Cardiac fibroblast (primary cell): ENCODE measurements at regions not wholly inside any gene's neighbourhood (a gene's known extent, or its start where the extent isn't known, plus 50 kb on each side); places are given as distances from the start of the nearest gene placed in this dataset.

ENCODE experiments used
- DNase-seq, 2 donors: peaks; one replicate each; pipeline versions ENCODE4 v3.0.0 to v3.0.0-alpha.2; 2010; ENCODE audit warnings: low read depth in 2 of 2
- H3K4me3 ChIP-seq, 2 donors: replicated peaks in 1 of 2; 1 replicate in 1 of 2; 2 replicates in 1 of 2; pipeline ENCODE4 v1.5.1; 2011; ENCODE audit warnings: low read depth in 2 of 2, low read length in 2 of 2, mild to moderate bottlenecking in 2 of 2, moderate library complexity in 1 of 2
- TF ChIP-seq, protein P1 (sequence below): IDR thresholded peaks from one replicate; pipeline ENCODE4 v1.5.1; 2011; ENCODE audit warnings: low read depth, mild to moderate bottlenecking, low read length, inconsistent platforms

DNA sequence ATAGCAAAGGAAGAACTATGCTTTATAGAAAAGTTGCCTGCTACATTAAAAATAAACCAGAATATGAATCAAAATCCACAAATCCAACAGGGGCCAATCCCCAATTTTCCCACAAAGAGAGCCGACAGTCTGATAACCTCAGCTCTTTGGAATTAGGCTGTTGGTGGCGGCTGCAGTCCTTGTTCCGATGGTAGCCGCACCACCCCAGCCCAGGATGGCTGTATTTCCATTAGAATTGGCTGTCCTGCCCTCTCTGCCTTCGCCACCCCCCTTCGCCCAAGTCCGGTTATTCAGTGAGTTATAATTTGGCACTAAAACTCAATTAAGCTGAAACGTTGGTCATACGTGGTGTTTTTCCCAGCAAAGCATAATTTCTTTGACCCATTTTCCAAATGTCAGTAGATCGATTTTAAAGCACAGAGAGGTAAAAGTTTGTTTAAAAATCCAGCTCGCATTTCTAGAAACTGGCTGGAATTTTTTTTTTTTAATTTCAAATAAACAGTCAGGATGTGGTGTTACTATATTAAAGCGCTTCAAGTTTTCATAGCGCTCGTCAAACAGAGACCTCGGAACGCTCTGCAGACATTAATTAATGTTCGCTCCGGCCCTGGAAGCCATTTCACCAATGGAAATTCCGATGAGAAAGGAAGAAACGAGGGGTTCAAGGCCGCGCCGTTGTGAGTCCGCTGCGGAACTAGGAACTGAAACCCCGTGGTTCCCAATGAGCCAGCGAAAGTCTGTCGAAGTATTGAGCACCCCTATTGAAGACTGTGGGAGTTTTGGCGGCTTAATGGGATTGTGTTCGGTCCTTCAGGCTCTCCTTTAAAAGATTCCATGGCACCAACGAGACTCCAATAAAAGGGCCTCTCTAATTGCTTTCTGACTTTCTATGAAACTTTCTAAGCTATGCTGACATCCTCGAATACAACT is 104.8 kb upstream of the DIO3 start:
- no peak for DNase-seq
- no peak overlapping the region for H3K4me3 ChIP-seq
- TF ChIP-seq, protein P1, sequence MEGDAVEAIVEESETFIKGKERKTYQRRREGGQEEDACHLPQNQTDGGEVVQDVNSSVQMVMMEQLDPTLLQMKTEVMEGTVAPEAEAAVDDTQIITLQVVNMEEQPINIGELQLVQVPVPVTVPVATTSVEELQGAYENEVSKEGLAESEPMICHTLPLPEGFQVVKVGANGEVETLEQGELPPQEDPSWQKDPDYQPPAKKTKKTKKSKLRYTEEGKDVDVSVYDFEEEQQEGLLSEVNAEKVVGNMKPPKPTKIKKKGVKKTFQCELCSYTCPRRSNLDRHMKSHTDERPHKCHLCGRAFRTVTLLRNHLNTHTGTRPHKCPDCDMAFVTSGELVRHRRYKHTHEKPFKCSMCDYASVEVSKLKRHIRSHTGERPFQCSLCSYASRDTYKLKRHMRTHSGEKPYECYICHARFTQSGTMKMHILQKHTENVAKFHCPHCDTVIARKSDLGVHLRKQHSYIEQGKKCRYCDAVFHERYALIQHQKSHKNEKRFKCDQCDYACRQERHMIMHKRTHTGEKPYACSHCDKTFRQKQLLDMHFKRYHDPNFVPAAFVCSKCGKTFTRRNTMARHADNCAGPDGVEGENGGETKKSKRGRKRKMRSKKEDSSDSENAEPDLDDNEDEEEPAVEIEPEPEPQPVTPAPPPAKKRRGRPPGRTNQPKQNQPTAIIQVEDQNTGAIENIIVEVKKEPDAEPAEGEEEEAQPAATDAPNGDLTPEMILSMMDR: no peak

DNA sequence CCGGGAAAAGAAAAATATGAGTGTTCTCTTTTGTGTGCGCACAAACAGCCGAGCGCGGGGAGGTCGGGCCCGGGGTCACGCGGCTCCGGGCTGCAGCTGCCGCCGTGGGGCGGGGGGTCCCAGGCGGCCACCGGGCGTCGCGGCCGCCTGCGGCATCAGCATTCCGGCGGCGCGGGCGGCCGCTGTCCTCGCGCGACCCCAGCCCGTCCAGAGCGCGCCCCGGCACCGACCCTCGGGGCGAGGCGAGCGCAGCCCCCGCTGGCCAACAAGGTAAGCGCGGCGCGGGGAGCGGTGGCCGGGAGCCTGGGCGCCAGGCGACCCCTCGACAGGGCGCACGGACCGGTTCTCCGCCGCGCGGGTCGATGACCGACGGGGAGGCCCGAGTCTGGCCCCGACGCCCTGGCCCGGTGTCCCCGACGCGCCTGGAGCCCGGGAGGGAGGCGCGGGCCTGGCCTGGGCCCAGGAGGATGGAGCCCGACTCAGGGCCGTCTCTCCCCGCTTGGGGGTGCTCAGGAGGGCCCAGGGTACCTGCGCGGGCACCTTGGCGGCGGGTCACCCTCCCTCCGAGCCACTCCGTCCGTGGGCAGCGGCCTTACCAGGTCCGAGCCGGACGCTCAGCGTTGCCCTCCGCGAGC is 103.9 kb upstream of the DIO3 start:
- H3K4me3 ChIP-seq: no peak overlapping the region
- no peak for DNase-seq
- TF ChIP-seq, protein P1: no peak

DNA sequence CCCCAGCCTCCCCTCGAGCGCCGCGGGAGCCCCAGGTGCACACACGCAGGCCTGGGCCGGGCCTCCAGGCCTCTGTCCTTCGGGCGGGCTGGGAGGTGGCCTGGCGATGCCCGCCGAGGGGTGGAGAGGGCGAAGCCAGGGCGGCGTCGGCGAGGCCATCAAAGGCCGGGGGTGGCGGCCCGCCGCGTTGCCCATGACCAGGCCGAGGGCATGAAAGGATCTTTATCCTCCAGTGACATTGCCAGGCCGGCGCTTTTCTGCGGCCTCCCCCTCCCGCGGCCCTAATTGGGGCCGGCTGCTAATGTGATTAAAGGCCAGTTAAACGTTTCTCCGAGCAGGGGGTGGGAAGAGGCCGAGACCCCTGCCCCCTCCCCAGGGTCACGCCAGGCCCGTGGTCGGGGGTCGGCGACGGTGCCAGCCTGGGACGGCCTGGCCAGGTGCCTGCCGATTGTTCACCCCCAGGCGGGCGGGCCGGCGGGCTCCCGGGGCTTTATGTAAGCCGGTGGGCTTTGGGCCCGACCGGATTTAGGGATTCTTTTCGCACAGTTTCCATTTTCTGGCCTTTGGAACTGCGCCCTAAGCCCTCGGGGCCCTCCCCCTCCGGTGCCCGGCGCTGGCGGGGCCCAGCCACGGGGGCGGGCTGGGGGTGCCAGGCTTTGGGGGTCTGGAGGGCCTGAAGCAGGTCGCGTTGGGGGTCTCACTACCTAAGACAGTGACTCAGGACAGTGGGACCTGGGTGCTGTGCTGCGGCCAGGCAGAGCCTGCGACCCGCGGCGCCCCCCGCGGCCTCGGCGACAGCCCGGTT is 103.2 kb upstream of the DIO3 start:
- TF ChIP-seq, protein P1: no peak

DNA sequence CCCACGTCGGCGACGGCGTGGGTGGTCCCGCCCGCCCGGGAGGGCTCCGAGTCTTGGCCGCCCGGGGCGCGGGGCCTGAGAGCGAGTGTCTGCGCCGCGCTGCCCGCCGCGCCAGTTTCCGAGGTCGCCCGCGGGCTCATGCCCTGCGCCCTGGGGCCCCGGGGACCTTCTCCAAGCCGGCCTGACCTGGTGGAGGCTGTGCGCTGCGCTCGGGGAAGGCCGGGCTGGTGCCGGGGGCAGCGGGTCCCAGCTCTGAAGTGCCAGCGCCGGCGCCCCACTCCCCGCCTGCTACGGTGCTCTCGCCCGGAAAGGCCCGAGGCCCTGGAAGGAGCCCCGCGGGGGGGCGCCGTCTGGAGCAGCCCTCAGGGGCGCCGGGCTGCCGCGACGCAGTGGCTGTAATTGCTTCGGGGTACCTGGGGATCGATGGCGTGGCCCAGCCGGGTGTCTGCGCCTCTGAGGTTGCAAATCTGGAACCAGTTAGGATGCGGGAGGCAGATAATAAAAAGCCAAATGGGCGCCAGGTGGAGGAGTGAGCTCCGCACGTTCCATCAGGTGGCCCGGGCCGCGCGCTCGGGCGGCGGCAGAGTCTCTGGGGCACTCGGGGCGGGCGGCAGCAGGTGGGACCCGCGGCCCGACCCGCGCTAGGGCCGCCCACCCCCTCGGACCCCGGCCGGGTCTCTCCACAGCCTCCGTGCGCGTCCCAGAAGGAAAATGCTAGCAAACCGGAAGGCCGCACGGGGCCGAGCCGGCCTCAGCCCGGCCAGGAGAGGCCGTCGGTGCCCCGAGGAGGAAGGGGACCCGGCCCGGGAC is 102.3 kb upstream of the DIO3 start:
- no peak for DNase-seq
- TF ChIP-seq, protein P1: no peak
- H3K4me3 ChIP-seq: no peak overlapping the region

More for the DNA sequence above, 103.2 kb upstream of the DIO3 start:
- no peak overlapping the region for H3K4me3 ChIP-seq
- DNase-seq: no peak

DNA sequence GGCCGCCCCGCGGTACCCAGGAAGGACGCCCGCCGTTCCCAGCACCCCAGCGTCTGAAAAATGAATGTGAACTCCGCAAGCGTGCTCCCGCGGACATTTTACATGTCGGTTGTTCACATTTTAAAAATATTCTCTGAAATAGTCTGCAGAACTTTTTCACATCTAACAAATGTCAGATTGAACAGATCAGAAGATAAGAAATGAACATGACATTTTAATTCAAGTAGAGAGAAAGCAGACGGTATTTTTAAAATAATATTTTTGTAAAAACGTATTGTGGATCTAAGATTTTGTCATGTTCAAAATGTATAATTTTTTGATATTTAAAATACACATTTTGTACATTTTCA is 101.8 kb upstream of the DIO3 start:
- TF ChIP-seq, protein P1: no peak

DNA sequence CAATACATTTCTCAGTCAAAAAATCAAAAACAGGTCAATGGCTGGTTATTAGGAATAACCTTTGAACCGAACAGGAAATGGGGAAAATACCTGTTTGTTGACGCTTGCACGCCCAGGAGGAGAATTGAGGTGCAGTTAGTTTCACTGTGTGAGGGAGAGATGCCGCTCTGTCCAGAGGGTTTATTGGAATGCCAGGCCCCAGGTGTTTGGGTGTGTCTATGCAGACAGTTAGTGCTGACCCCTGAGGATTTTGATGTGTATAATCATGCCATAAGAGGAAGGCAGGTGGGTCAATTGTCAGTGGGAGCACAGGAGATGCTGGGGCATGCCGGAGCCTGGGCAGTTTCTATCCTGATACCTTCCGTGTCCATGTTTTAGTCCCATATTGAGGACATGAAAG is 100.8 kb upstream of the DIO3 start:
- no peak overlapping the region for H3K4me3 ChIP-seq
- DNase-seq: no peak
- TF ChIP-seq, protein P1: no peak

More for the DNA sequence above, 101.8 kb upstream of the DIO3 start:
- DNase-seq: no peak
- H3K4me3 ChIP-seq: no peak overlapping the region
